ENCODE measurements at regions not wholly inside any gene's neighbourhood (a gene's known extent, or its start where the extent isn't known, plus 50 kb on each side); places are given as distances from the start of the nearest gene placed in this dataset.
"Not testable (repeated sequence)": the region's sequence is repeated elsewhere in the genome, so short reads cannot be mapped to it uniquely, and the experiment has no call there.

DNA sequence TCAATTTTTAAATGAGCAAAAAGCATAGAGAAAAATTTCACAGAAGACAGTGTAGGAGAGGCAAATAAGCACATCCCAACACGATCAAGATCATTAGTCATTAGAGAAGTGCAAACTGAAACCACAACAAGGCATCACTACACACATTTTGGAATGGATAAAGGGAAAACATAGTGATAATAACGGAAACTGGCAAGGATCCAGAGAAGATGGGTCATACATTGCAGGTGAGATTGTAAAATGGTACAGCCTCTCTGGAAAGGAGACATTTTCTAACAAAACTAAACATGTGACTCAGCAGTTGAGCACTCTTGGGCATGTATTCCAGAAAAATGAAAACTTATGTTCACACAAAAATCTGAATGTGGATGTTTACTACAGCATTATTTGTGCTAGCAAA lies 98.3 kb upstream of the TMEM17 start:
- POLR2A ChIA-PET (ENCODE audit: low non-redundant PET): no interaction called here
- no peaks in the 10 kb centered on the region for H3K27me3 ChIP-seq (replicated peaks; ENCODE audit: insufficient read depth, low read depth, low read length, poor library complexity)
- H3K27ac ChIP-seq (ENCODE audit: low read depth, low read length, poor library complexity, severe bottlenecking): no peak overlapping the region
- H3K4me3 ChIP-seq (ENCODE audit: low read depth, low read length, poor library complexity, severe bottlenecking): no peak overlapping the region
- DNase-seq (ENCODE audit: low spot score): no peak
- H3K36me3 ChIP-seq (ENCODE audit: insufficient read depth, low read length, poor library complexity, severe bottlenecking): no peaks in the 10 kb centered on the region
- TF ChIP-seq, protein P1, sequence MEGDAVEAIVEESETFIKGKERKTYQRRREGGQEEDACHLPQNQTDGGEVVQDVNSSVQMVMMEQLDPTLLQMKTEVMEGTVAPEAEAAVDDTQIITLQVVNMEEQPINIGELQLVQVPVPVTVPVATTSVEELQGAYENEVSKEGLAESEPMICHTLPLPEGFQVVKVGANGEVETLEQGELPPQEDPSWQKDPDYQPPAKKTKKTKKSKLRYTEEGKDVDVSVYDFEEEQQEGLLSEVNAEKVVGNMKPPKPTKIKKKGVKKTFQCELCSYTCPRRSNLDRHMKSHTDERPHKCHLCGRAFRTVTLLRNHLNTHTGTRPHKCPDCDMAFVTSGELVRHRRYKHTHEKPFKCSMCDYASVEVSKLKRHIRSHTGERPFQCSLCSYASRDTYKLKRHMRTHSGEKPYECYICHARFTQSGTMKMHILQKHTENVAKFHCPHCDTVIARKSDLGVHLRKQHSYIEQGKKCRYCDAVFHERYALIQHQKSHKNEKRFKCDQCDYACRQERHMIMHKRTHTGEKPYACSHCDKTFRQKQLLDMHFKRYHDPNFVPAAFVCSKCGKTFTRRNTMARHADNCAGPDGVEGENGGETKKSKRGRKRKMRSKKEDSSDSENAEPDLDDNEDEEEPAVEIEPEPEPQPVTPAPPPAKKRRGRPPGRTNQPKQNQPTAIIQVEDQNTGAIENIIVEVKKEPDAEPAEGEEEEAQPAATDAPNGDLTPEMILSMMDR (conservative IDR thresholded peaks at IDR 0.05; ENCODE audit: low read depth, low read length): no peak
- no peak for TF ChIP-seq EZH2 (IDR thresholded peaks at IDR 0.05; ENCODE audit: borderline replicate concordance, low read depth, low read length, poor library complexity, severe bottlenecking)
- H3K9me3 ChIP-seq (ENCODE audit: low read depth, low read length, poor library complexity, severe bottlenecking): no peaks in the 10 kb centered on the region
- BruUV-seq (replicated peaks): no TSS peak
- intact Hi-C loops (cut with micrococcal nuclease; ENCODE audit: unreplicated experiment): no loop called here
- H3K4me1 ChIP-seq (ENCODE audit: insufficient read depth, low read length, poor library complexity, severe bottlenecking): no peaks in the 10 kb centered on the region
- CTCF ChIA-PET: no interaction called here

DNA sequence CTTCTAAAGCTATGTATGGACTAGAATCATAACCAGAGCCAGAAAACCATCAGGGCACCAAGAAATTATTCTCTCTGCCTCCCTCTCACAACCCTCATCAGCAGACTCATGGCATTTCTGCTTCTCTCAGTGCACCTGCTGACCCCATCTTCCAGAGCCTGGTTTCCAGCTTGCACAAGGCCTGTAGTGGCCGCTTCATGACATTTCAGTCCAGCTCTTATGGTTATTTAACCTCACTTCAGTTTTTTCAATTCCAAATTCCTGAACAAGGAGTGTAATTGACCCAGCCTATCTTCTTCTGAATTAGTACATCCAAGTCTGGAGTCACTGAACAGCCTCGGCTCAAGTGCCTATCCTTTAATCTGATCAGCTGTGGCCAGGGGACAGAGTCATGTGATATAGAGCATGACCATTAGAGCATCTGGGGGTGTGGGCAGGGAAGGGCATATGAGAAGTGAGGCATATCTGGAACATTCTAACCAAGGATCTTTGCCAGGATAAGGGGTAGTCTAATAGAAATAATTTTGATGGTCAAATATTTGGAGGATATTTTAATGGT lies 97.2 kb upstream of the TMEM17 start:
- Histone ChIP-seq H3K36me3 (ENCODE audit: insufficient read depth, low read length, poor library complexity, severe bottlenecking) (no peaks in the 10 kb centered on the region), H3K4me3 (ENCODE audit: low read depth, low read length, poor library complexity, severe bottlenecking) (no peak overlapping the region), H3K27ac (ENCODE audit: low read depth, low read length, poor library complexity, severe bottlenecking) (no peak overlapping the region), H3K27me3 (replicated peaks; ENCODE audit: insufficient read depth, low read depth, low read length, poor library complexity) (no peaks in the 10 kb centered on the region), H3K9me3 (ENCODE audit: low read depth, low read length, poor library complexity, severe bottlenecking) (no peaks in the 10 kb centered on the region), H3K4me1 (ENCODE audit: insufficient read depth, low read length, poor library complexity, severe bottlenecking) (no peaks in the 10 kb centered on the region)
- intact Hi-C loops (cut with micrococcal nuclease; ENCODE audit: unreplicated experiment): no loop called here
- BruUV-seq (replicated peaks): no TSS peak
- CTCF ChIA-PET: no interaction called here
- no peak for DNase-seq (ENCODE audit: low spot score)
- TF ChIP-seq EZH2 (IDR thresholded peaks at IDR 0.05; ENCODE audit: borderline replicate concordance, low read depth, low read length, poor library complexity, severe bottlenecking): no peak
- TF ChIP-seq, protein P1 (conservative IDR thresholded peaks at IDR 0.05; ENCODE audit: low read depth, low read length): no peak
- POLR2A ChIA-PET (ENCODE audit: low non-redundant PET): no interaction called here

DNA sequence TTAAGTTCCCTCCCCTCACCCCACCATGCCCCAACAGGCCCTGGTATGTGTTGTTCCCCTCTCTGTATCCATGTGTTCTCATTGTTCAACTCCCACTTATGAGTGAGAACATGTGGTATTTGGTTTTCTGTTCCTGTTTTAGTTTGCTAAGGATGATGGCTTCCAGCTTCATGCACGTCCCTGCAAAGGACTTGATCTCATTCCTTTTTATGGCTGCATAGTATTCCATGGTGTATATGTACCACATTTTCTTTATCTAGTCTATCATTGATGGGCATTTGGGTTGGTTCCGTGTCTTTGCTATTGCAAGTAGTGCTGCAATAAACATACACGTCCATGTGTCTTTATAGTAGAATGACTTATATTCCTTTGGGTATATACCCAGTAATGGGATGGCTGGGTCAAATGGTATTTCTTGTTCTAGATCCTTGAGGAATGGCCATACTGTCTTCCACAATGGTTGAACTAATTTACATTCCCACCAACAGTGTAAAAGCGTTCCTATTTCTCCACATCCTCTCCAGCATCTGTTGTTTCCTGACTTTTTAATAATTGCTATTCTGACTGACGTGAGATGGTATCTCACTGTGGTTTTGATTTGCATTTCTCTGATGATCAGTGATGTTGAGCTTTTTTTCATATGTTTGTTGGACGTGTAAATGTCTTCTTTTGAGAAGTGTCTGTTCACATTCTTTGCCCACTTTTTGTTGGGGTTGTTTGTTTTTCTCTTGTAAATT lies 93.8 kb upstream of the TMEM17 start:
- H3K27me3 ChIP-seq (replicated peaks; ENCODE audit: insufficient read depth, low read depth, low read length, poor library complexity); DNase-seq (ENCODE audit: low spot score); H3K9me3 ChIP-seq (ENCODE audit: low read depth, low read length, poor library complexity, severe bottlenecking); intact Hi-C loops (cut with micrococcal nuclease; ENCODE audit: unreplicated experiment); H3K4me1 ChIP-seq (ENCODE audit: insufficient read depth, low read length, poor library complexity, severe bottlenecking); H3K4me3 ChIP-seq (ENCODE audit: low read depth, low read length, poor library complexity, severe bottlenecking); CTCF ChIA-PET; H3K27ac ChIP-seq (ENCODE audit: low read depth, low read length, poor library complexity, severe bottlenecking); H3K36me3 ChIP-seq (ENCODE audit: insufficient read depth, low read length, poor library complexity, severe bottlenecking); POLR2A ChIA-PET (ENCODE audit: low non-redundant PET); BruUV-seq (replicated peaks): not testable (repeated sequence)

DNA sequence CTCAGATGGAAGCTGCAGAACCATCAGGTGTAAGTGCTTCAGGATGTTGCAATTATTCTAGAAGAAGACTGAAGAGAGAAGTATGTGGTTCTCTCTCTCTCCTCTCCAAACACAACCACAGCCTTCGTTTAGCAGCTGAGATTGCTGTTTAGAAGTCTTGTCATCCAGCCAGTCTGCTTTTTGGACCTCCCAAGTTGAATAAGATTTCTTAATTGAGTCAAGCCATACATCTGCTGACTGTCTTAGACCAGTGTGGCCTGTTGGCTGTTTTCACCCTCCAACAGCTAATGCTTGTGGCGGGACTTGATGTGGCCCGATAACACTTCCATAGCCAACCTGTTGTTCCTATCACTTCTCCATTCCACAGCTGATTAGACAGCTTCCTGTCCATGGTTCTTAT lies 91.3 kb upstream of the TMEM17 start:
- no peak for DNase-seq (ENCODE audit: low spot score)
- no peak overlapping the region for H3K4me3 ChIP-seq (ENCODE audit: low read depth, low read length, poor library complexity, severe bottlenecking)
- no TSS peak for BruUV-seq (replicated peaks)
- no peak overlapping the region for H3K27ac ChIP-seq (ENCODE audit: low read depth, low read length, poor library complexity, severe bottlenecking)
- H3K27me3 ChIP-seq (replicated peaks; ENCODE audit: insufficient read depth, low read depth, low read length, poor library complexity): no peaks in the 10 kb centered on the region
- CTCF ChIA-PET: no interaction called here
- POLR2A ChIA-PET (ENCODE audit: low non-redundant PET): no interaction called here
- TF ChIP-seq, protein P1 (conservative IDR thresholded peaks at IDR 0.05; ENCODE audit: low read depth, low read length): no peak
- no peak for TF ChIP-seq EZH2 (IDR thresholded peaks at IDR 0.05; ENCODE audit: borderline replicate concordance, low read depth, low read length, poor library complexity, severe bottlenecking)
- no peaks in the 10 kb centered on the region for H3K36me3 ChIP-seq (ENCODE audit: insufficient read depth, low read length, poor library complexity, severe bottlenecking)
- no peaks in the 10 kb centered on the region for H3K4me1 ChIP-seq (ENCODE audit: insufficient read depth, low read length, poor library complexity, severe bottlenecking)
- no peaks in the 10 kb centered on the region for H3K9me3 ChIP-seq (ENCODE audit: low read depth, low read length, poor library complexity, severe bottlenecking)
- intact Hi-C loops (cut with micrococcal nuclease; ENCODE audit: unreplicated experiment): no loop called here

All from A673 (cell line).